ENCODE measurements at regions not wholly inside any gene's neighbourhood (a gene's known extent, or its start where the extent isn't known, plus 50 kb on each side); places are given as distances from the start of the nearest gene placed in this dataset.

GRCh38 chr9:20256284-20256948 is 365.9 kb downstream of the MLLT3 start:
- no peak overlapping the region for H3K27ac ChIP-seq
- no peak for TF ChIP-seq ZFX (IDR thresholded peaks at IDR 0.05; ENCODE audit: borderline replicate concordance)
- TF ChIP-seq, protein P1, sequence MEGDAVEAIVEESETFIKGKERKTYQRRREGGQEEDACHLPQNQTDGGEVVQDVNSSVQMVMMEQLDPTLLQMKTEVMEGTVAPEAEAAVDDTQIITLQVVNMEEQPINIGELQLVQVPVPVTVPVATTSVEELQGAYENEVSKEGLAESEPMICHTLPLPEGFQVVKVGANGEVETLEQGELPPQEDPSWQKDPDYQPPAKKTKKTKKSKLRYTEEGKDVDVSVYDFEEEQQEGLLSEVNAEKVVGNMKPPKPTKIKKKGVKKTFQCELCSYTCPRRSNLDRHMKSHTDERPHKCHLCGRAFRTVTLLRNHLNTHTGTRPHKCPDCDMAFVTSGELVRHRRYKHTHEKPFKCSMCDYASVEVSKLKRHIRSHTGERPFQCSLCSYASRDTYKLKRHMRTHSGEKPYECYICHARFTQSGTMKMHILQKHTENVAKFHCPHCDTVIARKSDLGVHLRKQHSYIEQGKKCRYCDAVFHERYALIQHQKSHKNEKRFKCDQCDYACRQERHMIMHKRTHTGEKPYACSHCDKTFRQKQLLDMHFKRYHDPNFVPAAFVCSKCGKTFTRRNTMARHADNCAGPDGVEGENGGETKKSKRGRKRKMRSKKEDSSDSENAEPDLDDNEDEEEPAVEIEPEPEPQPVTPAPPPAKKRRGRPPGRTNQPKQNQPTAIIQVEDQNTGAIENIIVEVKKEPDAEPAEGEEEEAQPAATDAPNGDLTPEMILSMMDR (IDR thresholded peaks at IDR 0.05): no peak

DNA sequence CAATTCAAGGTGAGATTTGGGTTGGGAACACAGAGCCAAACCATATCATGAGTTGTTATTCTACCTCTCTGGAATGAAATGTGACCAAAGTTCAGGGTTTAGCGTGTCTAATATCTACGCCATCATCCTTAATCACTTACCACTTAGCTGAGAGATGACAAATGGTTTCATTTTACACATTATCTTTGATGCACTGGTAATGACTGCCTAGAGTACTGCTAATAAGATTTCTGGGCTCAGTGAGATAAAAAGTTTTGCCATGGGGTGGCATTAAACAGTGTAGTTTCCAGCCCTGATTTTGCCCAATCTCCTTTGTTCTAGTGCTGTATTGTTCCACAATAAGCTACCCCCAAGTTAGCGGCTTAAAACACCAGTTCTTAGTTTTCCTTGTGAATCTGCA is 367.2 kb downstream of the MLLT3 start:
- TF ChIP-seq ZFX (IDR thresholded peaks at IDR 0.05; ENCODE audit: borderline replicate concordance): no peak
- TF ChIP-seq, protein P1 (IDR thresholded peaks at IDR 0.05): no peak
- H3K27ac ChIP-seq: no peak overlapping the region

DNA sequence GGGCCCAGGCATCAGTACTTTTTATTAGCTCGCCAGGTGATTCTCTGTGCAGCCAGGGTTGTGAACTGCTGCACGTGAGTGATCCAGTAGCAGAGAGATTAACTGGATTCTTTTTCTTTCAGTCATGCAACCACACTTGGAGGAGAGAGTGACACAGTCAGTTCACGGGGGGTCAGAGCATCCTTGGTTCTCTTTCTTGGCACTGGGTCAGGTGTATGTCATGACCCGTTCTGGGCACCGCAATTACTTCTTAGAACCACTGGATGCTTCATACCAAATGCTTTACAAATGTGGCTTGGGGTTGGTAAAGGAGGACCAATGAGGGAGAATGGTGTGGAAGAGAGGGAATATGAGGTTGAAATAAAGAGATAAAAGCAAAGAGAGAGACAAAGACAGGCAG is 368.7 kb downstream of the MLLT3 start:
- no peak overlapping the region for H3K27ac ChIP-seq
- TF ChIP-seq, protein P1 (IDR thresholded peaks at IDR 0.05): no peak
- TF ChIP-seq ZFX (IDR thresholded peaks at IDR 0.05; ENCODE audit: borderline replicate concordance): no peak

DNA sequence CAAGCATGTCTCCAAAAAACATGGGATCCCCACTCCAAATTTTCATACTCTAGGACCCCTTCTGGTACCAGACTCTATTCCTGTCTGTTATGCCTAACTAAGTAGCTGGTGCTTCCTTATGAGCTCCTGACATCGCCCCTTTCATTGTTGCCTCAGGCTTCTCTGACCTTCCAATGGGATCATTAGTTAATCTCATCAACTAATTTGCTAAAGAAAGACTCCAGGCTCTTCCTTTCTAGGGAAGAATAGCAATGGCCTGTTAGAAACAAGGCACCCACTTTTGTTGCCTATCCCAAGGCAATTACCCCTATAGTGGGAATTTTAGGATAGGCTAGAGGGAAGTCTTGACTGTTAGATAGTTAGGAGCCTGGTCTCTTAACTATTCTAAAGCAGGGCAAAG is 369.5 kb downstream of the MLLT3 start:
- no peak for TF ChIP-seq ZFX (IDR thresholded peaks at IDR 0.05; ENCODE audit: borderline replicate concordance)
- TF ChIP-seq, protein P1 (IDR thresholded peaks at IDR 0.05): no peak
- no peak overlapping the region for H3K27ac ChIP-seq

DNA sequence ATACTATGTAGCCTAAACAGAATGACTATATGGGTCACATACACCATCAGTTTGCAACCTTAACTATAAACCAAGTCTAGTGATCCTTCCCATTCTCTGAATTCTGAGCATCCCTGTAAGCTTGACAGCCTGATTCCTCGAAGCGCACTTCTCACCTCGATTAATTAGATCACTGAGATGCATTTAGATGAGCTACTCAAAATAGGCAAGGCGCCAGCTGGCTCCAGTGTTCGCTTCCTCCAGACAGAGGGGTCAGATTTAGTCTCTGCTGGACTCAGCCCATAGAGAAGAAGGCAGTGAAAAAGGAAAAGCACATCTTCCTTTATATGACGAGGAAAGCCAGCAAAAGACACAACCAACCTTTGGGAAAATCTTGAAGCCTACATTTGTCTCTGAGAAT is 371.5 kb downstream of the MLLT3 start:
- TF ChIP-seq, protein P1 (IDR thresholded peaks at IDR 0.05): no peak
- no peak for TF ChIP-seq ZFX (IDR thresholded peaks at IDR 0.05; ENCODE audit: borderline replicate concordance)
- no peak overlapping the region for H3K27ac ChIP-seq

GRCh38 chr9:20244271-20244670 is 378.0 kb downstream of the MLLT3 start:
- TF ChIP-seq ZFX (IDR thresholded peaks at IDR 0.05; ENCODE audit: borderline replicate concordance): no peak
- H3K27ac ChIP-seq: no peak overlapping the region

DNA sequence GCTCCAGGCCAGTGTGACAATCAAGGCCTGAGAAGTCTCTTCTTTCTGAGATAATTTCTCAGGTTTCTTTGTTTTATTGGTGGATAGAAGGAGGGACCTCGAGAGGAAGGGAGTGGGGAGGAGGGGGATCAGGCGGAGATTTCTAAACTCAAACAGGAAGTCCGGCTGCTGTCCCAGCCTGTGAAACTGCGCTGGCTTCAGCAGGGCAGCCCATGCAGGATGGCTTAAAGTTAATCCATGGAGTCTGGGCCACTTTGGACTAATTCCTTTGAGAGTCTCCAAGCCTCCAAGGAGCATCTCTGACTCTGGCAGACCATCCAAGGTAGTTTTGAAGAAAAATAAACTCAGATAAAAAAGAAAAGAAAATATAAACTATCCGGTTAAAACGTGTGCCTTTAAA is 378.5 kb downstream of the MLLT3 start:
- no peak for TF ChIP-seq ZFX (IDR thresholded peaks at IDR 0.05; ENCODE audit: borderline replicate concordance)
- TF ChIP-seq, protein P1 (IDR thresholded peaks at IDR 0.05): no peak
- no peak overlapping the region for H3K27ac ChIP-seq

Measured in 22Rv1 (cell line).